Keratinocyte (primary cell): ENCODE measurements at regions not wholly inside any gene's neighbourhood (a gene's known extent, or its start where the extent isn't known, plus 50 kb on each side); places are given as distances from the start of the nearest gene placed in this dataset.

ENCODE experiments used
- DNase-seq: peaks from one replicate; pipeline ENCODE4 v3.0.0-alpha.2; 2011; ENCODE audit warnings: low read depth, missing footprints, low spot score
- FAIRE-seq: peaks from 2 replicates; lab custom pipeline; 2011; peaks lifted over from hg19 to GRCh38; lab: Jason Lieb, UNC
- H2AFZ ChIP-seq: 2 replicates; pipeline ENCODE4 v1.6.0; 2012; ENCODE audit warnings: low read length, control low read depth, inconsistent platforms; ENCODE audit not compliant: control insufficient read depth
- H3K27ac ChIP-seq: 2 replicates; pipeline ENCODE4 v1.5.1; 2011; ENCODE audit warnings: low read length; ENCODE audit not compliant: control insufficient read depth, insufficient read depth
- H3K27me3 ChIP-seq: 3 replicates; pipeline ENCODE4 v1.6.0; 2011; ENCODE audit warnings: low read length; ENCODE audit not compliant: control insufficient read depth, insufficient read depth; ENCODE audit errors: extremely low read depth
- H3K36me3 ChIP-seq, 2 experiments: 2 replicates in 1 of 2; 3 replicates in 1 of 2; pipeline ENCODE4 v1.5.1; 2011; ENCODE audit warnings: low read length in 2 of 2, mild to moderate bottlenecking in 1 of 2; ENCODE audit not compliant: control insufficient read depth in 2 of 2, insufficient read depth in 2 of 2; ENCODE audit errors: extremely low read depth in 1 of 2
- H3K4me1 ChIP-seq: 3 replicates; pipeline ENCODE4 v1.5.1; 2011; ENCODE audit warnings: low read length; ENCODE audit not compliant: control insufficient read depth, insufficient read depth; ENCODE audit errors: extremely low read depth
- H3K4me2 ChIP-seq: 3 replicates; pipeline ENCODE4 v1.6.0; 2011; ENCODE audit warnings: low read depth, low read length; ENCODE audit not compliant: control insufficient read depth, insufficient read depth; ENCODE audit errors: extremely low read depth
- H3K4me3 ChIP-seq, 3 experiments: fragments of 200-600 bp in 1 of 3; sonication (generic) in 1 of 3; 2 replicates in 2 of 3; 3 replicates in 1 of 3; pipeline ENCODE4 v1.5.1; 2011 to 2016; ENCODE audit warnings: low read length in 3 of 3, mild to moderate bottlenecking in 3 of 3, control low read depth in 2 of 3, inconsistent platforms in 1 of 3, low read depth in 1 of 3, mixed read lengths in 1 of 3, mixed run types in 1 of 3, moderate library complexity in 1 of 3; ENCODE audit not compliant: control insufficient read depth in 2 of 3, insufficient read depth in 2 of 3; ENCODE audit errors: extremely low read depth in 1 of 3
- H3K79me2 ChIP-seq: 2 replicates; pipeline ENCODE4 v1.6.0; 2012; ENCODE audit warnings: low read length; ENCODE audit not compliant: control insufficient read depth, insufficient read depth
- H3K9ac ChIP-seq: 3 replicates; pipeline ENCODE4 v1.6.0; 2011; ENCODE audit warnings: low read length; ENCODE audit not compliant: control insufficient read depth, insufficient read depth; ENCODE audit errors: extremely low read depth
- H3K9me1 ChIP-seq: 3 replicates; pipeline ENCODE4 v1.6.0; 2011; ENCODE audit warnings: low read length; ENCODE audit not compliant: control insufficient read depth, insufficient read depth; ENCODE audit errors: extremely low read depth
- H3K9me3 ChIP-seq: 2 replicates; pipeline ENCODE4 v1.5.1; 2012; ENCODE audit warnings: low read depth, low read length; ENCODE audit not compliant: control insufficient read depth
- H4K20me1 ChIP-seq: 3 replicates; pipeline ENCODE4 v1.6.0; 2011; ENCODE audit warnings: low read length; ENCODE audit not compliant: control insufficient read depth, insufficient read depth; ENCODE audit errors: extremely low read depth
- CTCF ChIP-seq, 3 experiments: IDR thresholded peaks in 1 of 3; conservative IDR thresholded peaks in 1 of 3; optimal IDR thresholded peaks in 1 of 3; 2 replicates in 2 of 3; 3 replicates in 1 of 3; pipeline versions ENCODE3 to v1.5.1; 2011; ENCODE audit warnings: low read length in 3 of 3, mild to moderate bottlenecking in 3 of 3, moderate library complexity in 2 of 3, control low read depth in 1 of 3, inconsistent platforms in 1 of 3; ENCODE audit not compliant: insufficient read depth in 2 of 3; ENCODE audit errors: extremely low read depth in 1 of 3
- EZH2 ChIP-seq: IDR thresholded peaks from one replicate; pipeline ENCODE4 v1.6.1; 2012; ENCODE audit warnings: inconsistent platforms, mild to moderate bottlenecking, low read length, moderate library complexity
- dilution Hi-C: fragments of 300-500 bp; cut with MboI; formaldehyde crosslinking; loops from one replicate; pipeline ENCODE4 v1.7.0; 2020; ENCODE audit warnings: low sequenced_read_pairs; ENCODE audit not compliant: extremely low pct_ligation_motif_present

GRCh38 chr1:208923456-208923855, 660.1 kb upstream of the CAMK1G start:
- Histone ChIP-seq H4K20me1 (no peaks in the 10 kb centered on the region), H3K79me2 (no peaks in the 10 kb centered on the region), H3K27me3 (no peaks in the 10 kb centered on the region), H3K9me1 (no peaks in the 10 kb centered on the region), H3K4me3 (no peak overlapping the region), H3K9me3 (no peaks in the 10 kb centered on the region), H2AFZ (no peak overlapping the region), H3K27ac (no peak overlapping the region), H3K9ac (no peak overlapping the region), H3K4me1 (peaks cover 14% of the 10 kb centered on the region), H3K4me2 (no peak overlapping the region), H3K36me3 (no peaks in the 10 kb centered on the region)
- FAIRE-seq (no peak), DNase-seq (no peak)
- TF ChIP-seq EZH2 (no peak), CTCF (optimal IDR thresholded peaks at IDR 0.05 in 1 of 3, IDR thresholded peaks at IDR 0.05 in 1 of 3, conservative IDR thresholded peaks at IDR 0.05 in 1 of 3; ENCODE audit: extremely low read depth in 1 of 3, insufficient read depth in 2 of 3, low read length in 3 of 3) (no peak)
- dilution Hi-C loops = no loop called here

GRCh38 chr1:208923946-208924720, 659.4 kb upstream of the CAMK1G start:
- dilution Hi-C loops = no loop called here
- TF ChIP-seq CTCF (optimal IDR thresholded peaks at IDR 0.05 in 1 of 3, IDR thresholded peaks at IDR 0.05 in 1 of 3, conservative IDR thresholded peaks at IDR 0.05 in 1 of 3; ENCODE audit: extremely low read depth in 1 of 3, insufficient read depth in 2 of 3, low read length in 3 of 3) (no peak), EZH2 (no peak)

More at GRCh38 chr1:208923946-208924720, 659.4 kb upstream of the CAMK1G start:
- no peak overlapping the region for H3K9ac ChIP-seq
- FAIRE-seq (no peak), DNase-seq (no peak)
- H3K36me3 ChIP-seq = no peaks in the 10 kb centered on the region
- no peak overlapping the region for H3K4me2 ChIP-seq
- H3K4me3 ChIP-seq = no peak overlapping the region
- H3K79me2 ChIP-seq = no peaks in the 10 kb centered on the region
- no peak overlapping the region for H2AFZ ChIP-seq
- peaks cover 9% of the 10 kb centered on the region for H3K4me1 ChIP-seq
- no peaks in the 10 kb centered on the region for H3K9me1 ChIP-seq
- no peaks in the 10 kb centered on the region for H4K20me1 ChIP-seq
- H3K9me3 ChIP-seq = no peaks in the 10 kb centered on the region
- no peaks in the 10 kb centered on the region for H3K27me3 ChIP-seq
- H3K27ac ChIP-seq = no peak overlapping the region
